ENCODE measurements at regions not wholly inside any gene's neighbourhood (a gene's known extent, or its start where the extent isn't known, plus 50 kb on each side); places are given as distances from the start of the nearest gene placed in this dataset.

- TF ChIP-seq CTCF (conservative IDR thresholded peaks at IDR 0.05; ENCODE audit: low read depth, low read length) (no peak), EZH2 (IDR thresholded peaks at IDR 0.05; ENCODE audit: borderline replicate concordance, low read depth, low read length, poor library complexity, severe bottlenecking) (no peak)
These were observed 57.3 kb upstream of the AMZ2 start for GRCh38 chr17:68190495-68190894.
